MCF 10A (cell line): ENCODE measurements at regions not wholly inside any gene's neighbourhood (a gene's known extent, or its start where the extent isn't known, plus 50 kb on each side); places are given as distances from the start of the nearest gene placed in this dataset.
A peak's percentile ranks its signal among the peaks of the same experiment; 100 is the strongest.

Source experiments
- BruUV-seq: library from RNA; stranded (reverse); fragments of 400-500 nt; replicated peaks from 2 replicates; lab custom pipeline; 2021; lab: Mats Ljungman, UMichigan
- CTCF ChIA-PET: fragments of 300-600 bp; sonication (Branson Sonifier 250); formaldehyde crosslinking; extraction: SDS; loops from one replicate; lab custom pipeline; 2021; ENCODE audit warnings: antibody characterized with exemption, inconsistent platforms; lab: Yijun Ruan, JAX
- POLR2A ChIA-PET: fragments of 300-600, 350-650 bp; sonication (Branson Sonifier 250); formaldehyde crosslinking; extraction: SDS; loops from one replicate; lab custom pipeline; 2020; ENCODE audit warnings: antibody characterized with exemption, inconsistent platforms; lab: Yijun Ruan, JAX
- DNase-seq: peaks from one replicate; pipeline ENCODE4 v3.0.0-alpha.2; 2018; ENCODE audit not compliant: unreplicated experiment
- H3K27ac Mint-ChIP-seq: one replicate; pipeline ENCODE4 v1.8.0; 2022; ENCODE audit warnings: mild to moderate bottlenecking, low read depth, mixed read lengths; ENCODE audit not compliant: unreplicated experiment
- H3K27me3 Mint-ChIP-seq: one replicate; pipeline ENCODE4 v1.8.0; 2022; ENCODE audit warnings: mixed read lengths; ENCODE audit not compliant: insufficient read depth, unreplicated experiment
- H3K36me3 Mint-ChIP-seq: one replicate; pipeline ENCODE4 v1.8.0; 2022; ENCODE audit warnings: mild to moderate bottlenecking, moderate library complexity, mixed read lengths; ENCODE audit not compliant: insufficient read depth, unreplicated experiment
- H3K4me1 Mint-ChIP-seq: one replicate; pipeline ENCODE4 v1.8.0; 2022; ENCODE audit warnings: mixed read lengths; ENCODE audit not compliant: insufficient read depth, unreplicated experiment
- H3K4me3 Mint-ChIP-seq: one replicate; pipeline ENCODE4 v1.8.0; 2022; ENCODE audit warnings: mild to moderate bottlenecking, moderate library complexity, mixed read lengths; ENCODE audit not compliant: unreplicated experiment
- H3K9me3 Mint-ChIP-seq: one replicate; pipeline ENCODE4 v1.8.0; 2022; ENCODE audit warnings: mixed read lengths; ENCODE audit not compliant: unreplicated experiment
- CTCF ChIP-seq: fragments of 200-600 bp; IDR thresholded peaks from one replicate; pipeline ENCODE4 v1.8.0; 2022; ENCODE audit warnings: antibody characterized with exemption, mild to moderate bottlenecking; ENCODE audit not compliant: unreplicated experiment
- intact Hi-C: fragments of 100-400 bp; cut with micrococcal nuclease; formaldehyde crosslinking; loops from 2 replicates; pipeline ENCODE4 v1.14.1; 2022

- peaks cover 11% of the 10 kb centered on the region for H3K4me1 Mint-ChIP-seq
- DNase-seq = no peak
- H3K4me3 Mint-ChIP-seq = no peak overlapping the region
- H3K36me3 Mint-ChIP-seq = no peaks in the 10 kb centered on the region
- ChIA-PET POLR2A (no interaction called here), CTCF (no interaction called here)
- no peak for TF ChIP-seq CTCF
- BruUV-seq = no TSS peak
- H3K27ac Mint-ChIP-seq = no peak overlapping the region
- intact Hi-C loops = no loop called here
- H3K9me3 Mint-ChIP-seq = no peaks in the 10 kb centered on the region
- no peaks in the 10 kb centered on the region for H3K27me3 Mint-ChIP-seq
These were observed 264.1 kb downstream of the PHF14 start for GRCh38 chr7:11237742-11238141.

DNA sequence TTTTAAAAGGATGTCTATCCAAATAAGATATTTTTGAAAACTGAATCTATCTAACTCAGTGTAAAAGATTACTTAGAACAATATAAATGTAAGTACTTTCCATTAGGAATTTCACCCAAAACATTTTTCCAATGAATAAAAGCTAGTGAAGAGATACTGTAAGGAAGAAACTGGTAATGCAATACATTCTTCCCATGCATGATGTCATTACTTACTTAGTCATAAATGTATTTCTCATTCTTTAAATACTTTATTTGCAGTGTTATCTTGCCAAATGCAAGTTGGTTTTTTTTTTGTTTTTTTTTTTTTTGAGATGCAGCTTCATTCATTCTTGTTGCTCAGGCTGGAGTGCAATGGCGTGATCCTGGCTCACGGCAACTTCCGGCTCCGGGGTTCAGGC, 265.6 kb downstream of the PHF14 start:
- BruUV-seq = no TSS peak
- Mint-ChIP-seq H3K9me3 (no peaks in the 10 kb centered on the region), H3K4me1 (peaks cover 11% of the 10 kb centered on the region), H3K4me3 (no peak overlapping the region), H3K27me3 (no peaks in the 10 kb centered on the region), H3K36me3 (no peaks in the 10 kb centered on the region), H3K27ac (no peak overlapping the region)
- intact Hi-C loops = no loop called here
- CTCF ChIA-PET = interaction anchor here (1.0 to 1.9 kb wide), 2 partner anchors 27 to 102 kb away, joined by 3 to 5 read pairs; no protein-coding TSS in a partner anchor
- no peak for TF ChIP-seq CTCF
- peak; percentile 11 for DNase-seq
- POLR2A ChIA-PET = no interaction called here

DNA sequence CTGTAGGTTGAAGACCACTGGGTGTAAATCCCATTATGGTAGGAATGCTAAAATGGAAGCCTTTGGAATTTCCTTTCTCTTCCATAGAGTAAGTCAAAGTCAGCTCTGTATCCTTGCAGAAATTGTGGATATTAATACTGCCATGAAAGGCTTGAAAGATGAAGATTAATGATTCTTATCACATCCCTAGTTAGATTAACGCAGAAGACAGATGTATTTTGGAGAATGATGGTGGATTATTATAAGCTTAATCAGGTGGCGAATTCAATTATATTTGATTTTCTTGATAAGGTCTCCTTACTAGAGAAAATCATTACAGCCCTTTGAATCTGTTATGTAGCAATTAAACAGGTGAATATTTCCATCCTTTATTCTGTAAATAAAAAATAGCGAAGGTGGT, 270.1 kb downstream of the PHF14 start:
- ChIA-PET CTCF (no interaction called here), POLR2A (no interaction called here)
- Mint-ChIP-seq H3K27ac (no peak overlapping the region), H3K9me3 (no peaks in the 10 kb centered on the region), H3K4me3 (no peak overlapping the region), H3K27me3 (no peaks in the 10 kb centered on the region), H3K36me3 (peaks cover 4% of the 10 kb centered on the region), H3K4me1 (no peaks in the 10 kb centered on the region)
- intact Hi-C loops = no loop called here
- no peak for TF ChIP-seq CTCF
- no peak for DNase-seq
- BruUV-seq = no TSS peak

DNA sequence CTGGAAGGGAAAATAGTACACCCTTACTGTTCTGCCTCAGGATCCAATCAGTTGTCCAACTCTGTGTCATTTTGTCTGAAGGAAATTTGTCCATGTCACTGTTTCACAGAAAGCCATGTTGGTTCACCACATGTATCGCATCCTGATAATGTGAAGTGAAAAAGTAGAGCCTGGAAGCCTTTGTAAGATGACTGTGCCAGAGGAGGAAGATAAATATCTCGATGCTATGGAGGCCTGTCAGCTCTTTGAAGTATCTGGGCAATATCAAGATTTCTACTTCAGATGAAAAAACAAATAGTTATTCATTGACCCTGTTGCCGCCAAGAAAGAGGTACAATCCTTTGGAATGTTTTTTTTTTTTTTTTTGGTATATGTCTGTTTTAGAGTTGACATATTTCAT, 270.5 kb downstream of the PHF14 start:
- TF ChIP-seq CTCF = no peak
- DNase-seq = no peak
- intact Hi-C loops = no loop called here
- H3K27me3 Mint-ChIP-seq = no peaks in the 10 kb centered on the region
- BruUV-seq = no TSS peak
- H3K36me3 Mint-ChIP-seq = peaks cover 4% of the 10 kb centered on the region
- no peaks in the 10 kb centered on the region for H3K9me3 Mint-ChIP-seq
- no peaks in the 10 kb centered on the region for H3K4me1 Mint-ChIP-seq
- H3K4me3 Mint-ChIP-seq = no peak overlapping the region
- ChIA-PET POLR2A (no interaction called here), CTCF (no interaction called here)
- H3K27ac Mint-ChIP-seq = no peak overlapping the region
